ENCODE measurements at regions not wholly inside any gene's neighbourhood (a gene's known extent, or its start where the extent isn't known, plus 50 kb on each side); places are given as distances from the start of the nearest gene placed in this dataset.
A peak's percentile ranks its signal among the peaks of the same experiment; 100 is the strongest.
"Not testable (repeated sequence)": the region's sequence is repeated elsewhere in the genome, so short reads cannot be mapped to it uniquely, and the experiment has no call there.

DNA sequence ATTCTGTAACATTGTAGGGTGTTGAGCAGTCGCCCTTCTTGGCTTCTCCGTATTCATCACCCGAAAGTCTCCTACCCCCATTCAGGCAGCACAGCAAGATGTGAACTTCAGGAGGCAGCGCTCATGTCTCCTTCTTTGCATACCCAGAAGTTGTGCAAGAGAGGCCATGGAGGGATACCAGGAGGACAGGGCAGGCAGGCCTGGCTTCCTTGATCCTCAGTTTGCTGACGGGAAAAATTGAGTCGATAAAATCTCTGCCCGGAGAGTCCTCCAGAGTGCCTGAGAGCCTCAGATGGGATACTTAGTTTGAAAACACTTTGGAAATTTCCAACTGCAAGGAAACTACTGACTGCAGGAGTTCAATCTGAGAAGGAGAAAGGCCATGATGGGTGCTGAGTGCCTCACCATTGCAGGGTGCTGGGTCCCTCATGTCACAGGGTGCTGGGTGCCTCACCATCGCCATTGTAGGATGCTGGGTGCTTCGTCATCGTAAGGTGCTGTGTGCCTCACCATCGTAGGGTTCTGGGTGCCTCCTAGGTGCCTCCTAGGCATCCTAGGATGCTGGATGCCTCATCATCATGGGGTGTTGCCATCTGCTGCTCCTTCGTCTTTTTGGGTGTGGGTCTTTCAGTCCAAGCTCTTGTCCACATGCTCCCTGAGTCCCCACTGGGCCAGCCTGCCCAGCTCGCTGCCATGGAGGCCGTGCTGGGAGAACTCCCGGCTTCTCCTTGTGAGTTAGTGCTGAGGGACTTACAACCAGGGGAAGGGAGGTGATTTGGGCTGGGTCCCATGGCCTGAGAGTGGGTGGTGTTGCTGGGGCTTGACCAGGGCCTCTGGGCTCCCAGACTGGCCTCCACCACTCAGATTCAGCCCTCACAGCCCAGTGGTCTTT, 162.4 kb downstream of the DDX1 start:
- DNase-seq = no peak

DNA sequence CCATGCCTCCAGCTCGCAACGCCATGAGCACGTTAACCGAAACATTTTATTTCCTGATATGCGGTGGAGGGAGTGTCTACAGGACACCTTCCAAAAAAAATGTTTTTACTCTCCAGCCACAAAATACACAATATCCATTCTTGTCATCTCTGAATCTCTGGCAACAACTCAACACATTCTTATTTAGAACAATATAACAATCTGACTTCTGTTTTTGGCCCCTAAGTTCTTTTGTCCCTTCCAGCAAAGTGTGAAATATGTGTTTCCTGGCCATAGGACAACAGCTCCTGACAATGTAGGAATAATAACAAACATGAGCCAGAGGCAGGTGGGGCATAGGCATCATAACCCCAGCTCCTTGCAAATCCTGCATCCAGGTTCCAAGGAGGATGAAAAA, 163.0 kb downstream of the DDX1 start:
- no peak for DNase-seq

DNA sequence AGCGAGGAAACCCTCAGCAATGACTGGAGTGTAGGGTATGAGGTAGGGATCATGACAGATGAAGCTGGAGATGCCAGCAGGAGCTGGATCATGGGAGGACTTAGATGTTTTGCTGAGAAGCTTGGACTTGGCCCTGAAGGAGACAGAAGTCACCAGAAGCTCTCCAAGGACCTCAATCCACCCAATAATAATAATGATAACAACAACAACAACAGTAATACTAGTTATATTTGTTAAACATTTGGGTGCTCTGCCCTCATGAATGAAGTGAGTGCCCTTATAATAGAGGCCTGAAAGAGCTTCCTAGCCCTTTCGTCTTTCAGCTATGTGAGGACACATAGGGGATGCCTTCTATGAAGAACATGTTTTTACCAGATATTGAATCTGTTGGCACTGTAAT, 163.9 kb downstream of the DDX1 start:
- no peak for DNase-seq

DNA sequence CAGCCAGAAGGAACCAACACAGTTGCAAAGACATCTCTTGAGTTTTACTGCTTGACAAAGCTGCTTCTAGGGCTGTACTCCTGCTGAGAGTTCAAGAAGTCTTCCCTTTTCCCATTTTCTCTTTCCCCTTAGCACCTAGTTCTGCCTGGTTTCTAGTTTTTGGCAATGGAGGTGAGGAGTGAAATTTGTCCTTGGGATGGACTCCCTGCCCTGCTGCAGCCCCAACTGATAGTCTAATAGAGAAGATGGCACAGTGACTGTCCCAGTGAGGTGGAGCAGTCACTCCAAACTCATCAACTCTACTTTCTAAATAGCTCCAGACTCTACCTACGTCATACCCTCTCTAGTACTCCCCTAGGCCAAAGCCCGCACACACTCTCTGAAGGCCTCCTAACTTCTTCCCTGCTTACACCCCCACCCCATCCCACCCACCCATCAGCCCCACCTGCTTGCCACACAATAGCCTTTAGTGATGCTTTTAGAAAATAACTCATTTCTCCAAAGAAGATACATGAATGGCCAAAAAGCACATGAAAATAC, 164.4 kb downstream of the DDX1 start:
- DNase-seq = no peak

DNA sequence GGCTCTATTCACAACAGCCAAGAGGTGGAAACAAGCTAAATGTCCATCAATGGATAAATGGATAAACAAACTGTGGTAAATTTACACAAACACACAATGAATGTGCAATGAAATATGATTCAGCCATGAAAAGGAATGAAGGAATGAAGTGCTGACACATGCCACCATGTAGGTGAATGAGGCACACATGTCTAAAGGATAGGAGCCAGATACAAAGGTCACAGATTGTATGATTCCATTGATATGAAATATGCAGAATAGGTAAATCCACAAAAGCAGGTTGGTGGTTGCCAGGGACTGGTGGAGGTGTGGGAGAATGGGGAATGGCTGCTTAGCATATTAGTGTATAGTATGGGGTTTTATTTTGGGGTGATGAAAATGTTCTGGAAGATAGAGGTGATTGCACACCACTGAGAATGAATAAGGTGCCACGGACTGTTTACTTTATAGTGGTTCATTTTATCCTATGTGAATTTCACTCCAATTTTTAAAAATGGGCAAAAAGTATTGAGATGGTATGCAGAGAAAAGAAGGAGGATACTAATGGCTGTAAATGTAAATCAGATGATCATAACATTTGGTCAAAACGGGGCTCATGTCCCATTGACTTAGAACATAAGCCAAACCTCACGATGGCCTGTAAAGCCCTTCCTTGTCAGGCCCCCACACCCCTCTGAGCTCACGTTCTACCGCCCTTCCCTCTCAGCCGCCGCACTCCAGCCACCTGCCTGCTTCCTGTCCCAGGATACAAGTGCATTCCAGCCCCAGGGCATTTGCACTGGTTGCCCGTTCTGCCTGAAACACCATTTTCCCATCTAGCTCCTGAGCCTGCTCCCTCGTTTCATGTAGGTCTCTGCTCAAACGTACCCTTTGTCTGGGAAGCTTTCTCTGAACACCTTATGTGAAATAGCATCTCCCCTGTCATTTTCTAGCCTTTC, 165.5 kb downstream of the DDX1 start:
- no peak for DNase-seq

- no peak for DNase-seq
Observed at GRCh38 chr2:15757820-15758586, 166.3 kb downstream of the DDX1 start.

DNA sequence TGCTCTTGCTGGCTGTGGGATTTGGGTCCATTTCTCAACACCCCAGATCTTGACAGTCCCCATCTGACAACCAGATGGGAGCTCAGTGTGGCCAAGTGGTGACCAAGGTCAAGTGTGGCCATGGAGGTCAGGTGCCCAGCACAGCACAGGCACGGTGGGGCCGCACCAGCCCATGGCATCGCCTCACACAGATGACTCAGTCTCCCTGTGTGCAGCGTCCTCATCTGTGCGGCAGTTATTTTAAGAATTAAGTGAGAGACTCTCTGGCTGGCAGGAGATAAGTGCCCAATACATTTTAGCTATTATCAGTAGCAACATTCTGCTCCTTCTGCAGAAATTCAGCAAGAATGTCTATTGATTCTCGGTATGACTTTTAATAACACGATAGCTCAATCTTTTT, 167.2 kb downstream of the DDX1 start:
- DNase-seq = no peak

DNA sequence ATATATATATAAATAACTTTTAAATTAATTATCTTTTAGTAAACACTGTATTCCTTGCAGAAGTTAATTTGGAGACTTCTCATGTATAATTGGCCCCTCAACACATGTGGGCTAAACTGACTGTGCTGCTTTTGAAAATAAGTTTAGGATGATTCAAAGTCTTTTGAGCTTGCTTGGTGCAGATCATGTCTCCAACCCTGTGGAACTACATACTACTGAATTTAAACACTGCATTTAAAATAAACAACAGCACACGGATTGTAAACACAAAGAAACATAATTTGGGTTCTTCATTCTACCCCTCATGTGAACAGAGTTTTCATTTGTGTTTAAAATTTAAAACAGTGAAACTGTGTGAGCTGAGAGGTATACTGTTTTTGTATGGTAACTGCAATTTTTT, 167.7 kb downstream of the DDX1 start:
- DNase-seq = no peak

DNA sequence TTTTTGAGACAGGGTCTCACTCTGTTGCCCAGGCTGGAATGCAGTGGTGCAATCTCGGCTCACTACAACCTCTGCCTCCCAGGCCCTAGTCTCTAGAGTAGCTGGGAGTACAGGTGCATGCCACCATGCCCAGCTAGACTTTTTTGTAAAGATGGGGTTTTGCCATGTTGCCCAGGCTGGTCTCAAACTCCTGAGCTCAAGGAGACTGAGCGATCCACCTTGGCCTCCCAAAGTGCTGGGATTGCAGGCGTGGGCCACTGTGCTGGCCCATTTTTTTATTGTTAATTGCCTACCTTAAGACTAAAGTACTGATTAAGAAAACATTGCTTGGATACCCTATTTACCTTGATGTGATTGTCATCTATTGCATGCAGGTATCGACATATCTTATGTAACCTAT, 168.1 kb downstream of the DDX1 start:
- DNase-seq = not testable (repeated sequence)

DNA sequence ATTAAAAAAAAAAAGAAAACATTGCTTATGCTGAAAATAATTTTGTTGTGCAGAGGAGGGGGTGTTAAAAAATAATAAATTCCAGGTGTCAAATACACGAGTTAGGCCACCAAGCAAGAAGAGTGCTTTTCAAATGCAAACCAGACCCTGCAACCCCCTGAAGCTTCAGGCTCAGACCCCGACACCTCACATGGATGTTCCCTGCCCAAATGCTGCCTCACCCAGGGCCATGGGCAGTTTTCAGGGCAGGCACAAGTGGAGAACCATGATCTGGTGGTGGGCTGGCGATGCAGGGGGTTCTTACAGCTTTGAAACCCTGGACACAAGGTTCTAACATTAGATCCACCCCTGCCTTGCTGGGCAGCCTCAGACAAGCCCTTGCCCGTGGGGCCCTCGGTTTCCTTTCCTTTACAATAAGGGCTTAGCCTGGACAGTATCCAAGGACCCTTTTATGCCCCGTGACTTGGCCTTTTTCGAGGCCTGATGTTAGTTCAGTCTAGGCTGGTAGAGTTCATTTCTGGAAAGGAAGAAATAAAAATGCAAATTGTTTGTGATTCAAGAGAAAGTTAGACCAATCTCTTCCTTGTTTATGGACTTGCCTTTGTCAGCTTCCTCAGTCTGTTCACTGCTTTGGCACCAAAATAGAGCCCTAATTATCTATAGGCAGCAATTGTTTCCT, 168.7 kb downstream of the DDX1 start:
- no peak for DNase-seq

DNA sequence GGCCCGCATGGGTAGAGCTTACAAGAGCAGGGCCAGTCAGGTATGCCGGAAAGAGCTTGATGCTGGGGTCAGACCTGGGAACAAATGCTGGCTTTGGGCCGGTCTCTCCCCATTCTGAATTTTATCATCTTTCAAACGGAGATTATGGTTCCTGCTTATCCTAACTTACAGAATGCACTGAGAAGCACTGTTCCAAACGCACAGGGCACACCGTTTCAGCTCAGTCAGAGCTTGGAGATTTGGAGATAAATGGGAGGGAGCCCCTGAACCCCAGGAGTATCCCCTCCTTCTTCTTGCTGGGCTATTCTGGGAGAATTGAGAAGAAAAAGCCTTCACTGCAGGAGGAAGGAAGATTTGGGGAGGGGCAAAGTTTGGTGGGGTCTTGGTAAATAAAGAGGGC, 169.4 kb downstream of the DDX1 start:
- no peak for DNase-seq

DNA sequence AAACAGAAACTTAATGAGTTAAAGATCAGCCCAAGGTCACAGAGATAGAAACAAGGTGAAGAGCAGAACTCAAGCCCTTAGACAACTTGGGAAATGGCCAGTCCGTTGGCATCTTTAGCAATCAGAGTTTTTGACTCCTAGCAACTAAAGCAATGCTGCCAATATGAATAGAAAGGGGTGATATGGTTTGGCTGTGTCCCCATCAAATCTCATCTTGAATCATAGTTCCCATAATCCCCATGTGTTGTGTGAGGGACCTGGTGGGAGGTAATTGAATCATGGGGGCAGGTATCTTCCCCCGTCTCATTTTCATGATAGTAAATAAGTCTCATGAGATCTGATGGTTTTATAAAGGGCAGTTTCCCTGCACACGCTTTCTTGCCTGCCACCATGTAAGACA, 170.2 kb downstream of the DDX1 start:
- DNase-seq = no peak

- DNase-seq = no peak
Observed at GRCh38 chr2:15762449-15762848, 170.8 kb downstream of the DDX1 start.

DNA sequence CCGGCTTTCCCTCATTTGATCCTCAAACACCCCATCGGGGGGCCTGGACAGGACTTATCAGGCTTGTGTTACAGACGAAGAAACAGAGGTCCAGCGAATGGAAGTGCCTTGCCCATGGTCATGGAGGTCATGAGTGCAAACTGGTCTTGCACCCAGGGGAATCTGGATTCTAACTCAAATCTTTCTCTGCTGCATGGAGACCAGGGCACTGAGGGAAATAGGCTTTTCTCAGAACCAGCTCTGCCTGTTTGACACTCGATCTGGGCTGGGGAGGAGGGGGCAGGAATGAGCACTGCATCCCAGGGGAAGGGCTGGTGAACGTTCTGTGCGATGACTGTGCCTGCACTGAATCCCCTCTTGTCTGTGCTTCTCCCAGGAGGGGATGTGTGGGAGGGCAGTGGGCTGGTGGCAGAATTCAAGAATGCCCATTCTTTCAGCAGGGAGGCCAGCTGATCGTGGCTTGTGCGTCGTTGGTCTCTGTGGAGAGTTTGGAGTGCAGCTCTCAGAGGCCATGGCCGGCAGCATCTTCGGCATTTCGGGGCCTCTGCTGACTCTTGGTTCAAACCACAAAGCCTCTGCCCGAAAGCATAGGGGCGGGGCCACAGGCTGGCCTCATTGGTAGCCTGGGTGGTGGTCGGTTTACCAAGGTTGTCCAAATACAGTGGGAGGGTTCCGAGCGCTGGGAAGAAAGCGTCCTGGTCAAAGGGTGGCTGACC, 171.6 kb downstream of the DDX1 start:
- no peak for DNase-seq

DNA sequence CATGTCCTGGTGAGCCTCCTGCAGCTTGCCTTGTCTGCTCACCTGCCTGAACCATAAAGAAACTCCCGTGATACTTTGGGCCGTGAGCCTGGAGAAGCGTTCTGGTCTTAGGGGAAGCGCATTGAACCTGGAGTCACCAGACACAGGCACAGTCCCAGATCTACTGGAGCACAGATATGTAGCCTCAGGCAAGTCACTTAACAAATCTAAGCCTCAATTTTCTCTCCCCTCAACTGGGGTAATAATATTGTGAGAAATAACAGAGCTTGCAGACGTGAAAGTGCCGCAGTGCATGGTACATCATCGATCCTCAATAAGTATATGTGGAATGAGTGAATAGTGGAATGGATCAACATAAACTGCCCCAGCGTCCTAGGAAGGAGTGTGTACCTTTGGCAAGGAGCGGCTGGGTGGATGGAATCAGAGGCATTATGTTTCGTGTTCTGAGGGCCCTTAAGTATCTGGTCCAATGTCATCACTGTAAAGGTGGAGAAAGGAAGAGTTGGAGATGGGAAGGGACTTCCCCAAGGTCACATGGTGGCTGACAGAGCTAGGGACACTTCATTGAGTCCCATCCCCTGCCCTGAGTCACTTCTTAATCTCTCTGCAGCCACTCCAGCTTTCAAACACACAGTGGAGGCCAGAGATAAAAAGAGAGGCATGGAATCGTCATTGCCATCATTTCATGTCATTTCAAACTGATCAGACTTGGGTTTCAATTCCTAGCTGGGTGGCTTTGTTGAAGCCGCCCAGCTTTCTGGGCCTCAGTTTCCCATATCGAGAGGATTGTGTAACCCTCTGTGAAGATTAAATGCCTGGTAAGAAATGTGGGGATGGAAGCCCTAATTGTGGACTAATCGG, 172.4 kb downstream of the DDX1 start:
- peak; percentile 14 for DNase-seq

DNA sequence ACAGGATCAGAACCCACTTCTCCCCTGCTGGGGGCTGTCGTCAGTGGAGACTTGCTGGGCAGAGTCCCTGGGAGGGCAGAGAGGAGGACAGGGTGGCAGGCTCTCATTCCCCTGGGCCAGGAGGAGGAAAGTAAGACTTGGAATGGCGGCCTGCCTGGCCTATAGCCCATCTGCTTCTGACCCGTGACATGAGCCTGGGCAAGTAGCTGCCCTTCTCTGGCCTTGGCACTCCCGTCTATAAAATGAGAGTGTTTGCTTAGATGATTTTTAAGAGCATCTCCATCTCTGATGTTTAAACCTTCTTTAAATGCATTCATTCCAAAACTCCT, 173.0 kb downstream of the DDX1 start:
- DNase-seq = no peak

DNA sequence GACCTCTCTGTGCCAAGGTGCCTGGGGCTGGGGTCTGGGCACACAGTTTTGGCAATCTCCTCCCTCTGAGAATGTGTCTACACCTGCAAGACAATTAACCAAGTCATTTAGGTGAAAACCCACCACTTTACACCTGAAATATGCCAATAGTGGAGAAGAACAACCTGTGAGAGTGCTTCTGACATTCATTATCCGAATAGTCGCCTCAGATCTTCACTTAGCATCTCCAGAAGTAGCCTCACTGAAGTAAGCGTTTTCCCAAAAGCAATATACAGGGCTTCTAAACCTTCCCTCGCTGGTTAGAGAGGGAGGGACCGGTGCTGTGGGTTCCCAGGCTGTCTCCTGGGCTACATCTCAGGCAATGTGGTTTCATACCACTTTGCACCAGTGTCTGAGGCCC, 173.5 kb downstream of the DDX1 start:
- DNase-seq = no peak

DNA sequence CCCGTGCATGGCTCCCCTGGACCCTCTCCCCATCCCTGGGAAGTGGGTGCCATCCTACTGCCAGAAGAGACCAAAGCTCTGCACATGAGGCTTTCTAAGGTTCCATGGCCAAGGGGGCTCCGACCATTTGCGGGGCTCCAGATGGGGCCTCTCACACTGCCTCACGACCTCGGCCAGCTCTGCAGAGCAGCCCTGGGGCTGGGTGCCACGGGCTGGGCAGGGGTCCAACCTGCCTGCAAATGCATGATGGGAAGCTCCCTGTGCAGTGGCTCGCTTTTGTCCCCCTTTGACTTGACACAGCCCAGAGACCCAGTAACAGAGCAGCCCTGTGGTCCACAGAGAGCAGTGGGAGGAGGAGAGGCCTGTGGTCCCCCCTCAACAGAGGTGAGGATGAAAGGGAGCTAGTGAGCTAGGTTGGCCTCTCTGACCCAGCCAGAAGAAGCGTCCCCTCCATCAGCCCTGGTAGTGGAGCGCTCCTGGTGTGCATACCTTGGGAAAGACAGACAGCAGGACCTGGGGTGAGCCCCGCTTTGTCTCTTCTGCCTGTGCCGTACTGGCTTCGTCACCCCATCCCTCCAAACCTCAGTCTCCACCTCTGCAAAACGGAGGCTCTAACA, 174.1 kb downstream of the DDX1 start:
- DNase-seq = no peak

DNA sequence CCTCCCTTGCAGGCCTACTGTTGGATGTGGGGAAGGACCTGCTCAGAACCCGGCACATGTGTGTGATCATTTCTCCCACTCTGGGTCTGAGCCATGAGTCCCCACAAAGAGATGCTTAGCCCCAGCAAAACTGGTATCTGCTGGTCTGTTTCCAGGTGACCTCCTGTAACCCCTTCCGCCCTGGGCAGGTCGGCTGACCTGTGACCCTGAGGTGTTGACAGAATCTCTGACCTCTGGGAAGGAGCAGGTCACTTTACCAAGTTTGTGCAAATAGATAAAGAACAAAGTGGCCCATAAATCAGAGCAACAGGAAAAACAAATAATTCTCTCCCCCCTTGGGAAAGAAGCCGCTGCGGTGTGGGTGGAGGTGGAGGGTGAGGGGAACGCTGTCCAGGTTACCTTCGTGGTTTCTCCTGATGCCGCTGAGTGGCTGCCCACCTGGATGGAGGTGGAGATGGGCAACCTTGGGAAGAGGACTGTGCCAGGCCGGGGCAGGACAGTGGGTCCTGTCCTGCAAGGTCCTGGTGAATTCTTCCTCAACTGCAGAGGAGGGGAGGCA, 174.0 kb upstream of the MYCN start:
- no peak for DNase-seq

Data from DMS53 (cell line).